Stomach (tissue), 4 donors: ENCODE measurements at regions not wholly inside any gene's neighbourhood (a gene's known extent, or its start where the extent isn't known, plus 50 kb on each side); places are given as distances from the start of the nearest gene placed in this dataset.

Experiments
- CTCF ChIP-seq, 7 experiments: fragments of 450-650 bp in 4 of 7; fragments of 200-600 bp in 3 of 7; sonication (generic) in 3 of 7; IDR thresholded peaks; one replicate each; pipeline ENCODE4 v1.5.1; 2016 to 2019; ENCODE audit warnings: antibody characterized with exemption in 7 of 7, control low read depth in 2 of 7, mild to moderate bottlenecking in 1 of 7
- EP300 ChIP-seq: sonication (generic); formaldehyde crosslinking; IDR thresholded peaks from one replicate; pipeline ENCODE4 v1.6.1; 2017; ENCODE audit warnings: antibody characterized with exemption
- POLR2A ChIP-seq, 4 donors: fragments of 450-650 bp; IDR thresholded peaks; one replicate each; pipeline ENCODE4 v1.6.1; 2016; ENCODE audit warnings: antibody characterized with exemption in 4 of 4, control low read depth in 2 of 4, mild to moderate bottlenecking in 1 of 4, moderate library complexity in 1 of 4
- POLR2AphosphoS5 ChIP-seq, 3 donors: sonication (generic); formaldehyde crosslinking; IDR thresholded peaks; one replicate each; pipeline ENCODE4 v1.6.1; 2016; ENCODE audit warnings: antibody characterized with exemption in 3 of 3

- no peak for TF ChIP-seq CTCF (IDR thresholded peaks at IDR 0.05)
- TF ChIP-seq POLR2A (IDR thresholded peaks at IDR 0.05): no peak
- no peak for TF ChIP-seq POLR2AphosphoS5 (IDR thresholded peaks at IDR 0.05)
- no peak for TF ChIP-seq EP300
These were observed 1026.7 kb upstream of the TENM3 start for GRCh38 chr4:181216501-181216900.
